Adrenal gland (tissue), 5 donors: ENCODE measurements at regions not wholly inside any gene's neighbourhood (a gene's known extent, or its start where the extent isn't known, plus 50 kb on each side); places are given as distances from the start of the nearest gene placed in this dataset.

Experiments
- POLR2A ChIP-seq, 2 donors: fragments of 450-650 bp; IDR thresholded peaks; one replicate each; pipeline ENCODE4 v1.6.1; 2017; ENCODE audit warnings: antibody characterized with exemption in 2 of 2, mild to moderate bottlenecking in 2 of 2, moderate library complexity in 1 of 2
- TF ChIP-seq, protein P1 (sequence below), 6 experiments: fragments of 450-650 bp in 4 of 6; fragments of 200-600 bp in 2 of 6; sonication (generic) in 1 of 6; IDR thresholded peaks; 1 replicate in 5 of 6; 2 replicates in 1 of 6; pipeline versions ENCODE4 v1.5.1 to v1.8.0; 2016 to 2021; ENCODE audit warnings: antibody characterized with exemption in 6 of 6, mild to moderate bottlenecking in 2 of 6, moderate library complexity in 1 of 6
- donor health status: DM: no; HTN: no; CAD: no.

DNA sequence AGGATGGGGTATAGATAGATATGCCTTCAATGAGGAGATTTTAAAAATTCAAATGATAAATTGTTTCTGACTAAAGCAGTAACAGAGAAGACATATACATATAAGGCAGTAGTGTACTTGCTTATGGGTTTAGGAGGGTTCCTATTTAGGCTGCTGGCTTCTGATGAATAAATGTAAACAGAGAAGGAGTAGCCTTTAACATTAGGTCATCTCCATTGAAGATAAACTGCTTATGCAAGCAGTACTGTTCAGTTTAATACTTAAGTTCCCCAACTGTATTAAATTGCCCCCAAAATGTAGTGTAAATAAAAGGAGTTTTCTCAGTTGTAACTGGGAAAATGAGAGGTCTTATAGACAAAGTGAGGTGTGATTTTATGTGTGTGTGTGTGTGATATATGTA lies 217.7 kb upstream of the TMEFF2 start:
- TF ChIP-seq, protein P1, sequence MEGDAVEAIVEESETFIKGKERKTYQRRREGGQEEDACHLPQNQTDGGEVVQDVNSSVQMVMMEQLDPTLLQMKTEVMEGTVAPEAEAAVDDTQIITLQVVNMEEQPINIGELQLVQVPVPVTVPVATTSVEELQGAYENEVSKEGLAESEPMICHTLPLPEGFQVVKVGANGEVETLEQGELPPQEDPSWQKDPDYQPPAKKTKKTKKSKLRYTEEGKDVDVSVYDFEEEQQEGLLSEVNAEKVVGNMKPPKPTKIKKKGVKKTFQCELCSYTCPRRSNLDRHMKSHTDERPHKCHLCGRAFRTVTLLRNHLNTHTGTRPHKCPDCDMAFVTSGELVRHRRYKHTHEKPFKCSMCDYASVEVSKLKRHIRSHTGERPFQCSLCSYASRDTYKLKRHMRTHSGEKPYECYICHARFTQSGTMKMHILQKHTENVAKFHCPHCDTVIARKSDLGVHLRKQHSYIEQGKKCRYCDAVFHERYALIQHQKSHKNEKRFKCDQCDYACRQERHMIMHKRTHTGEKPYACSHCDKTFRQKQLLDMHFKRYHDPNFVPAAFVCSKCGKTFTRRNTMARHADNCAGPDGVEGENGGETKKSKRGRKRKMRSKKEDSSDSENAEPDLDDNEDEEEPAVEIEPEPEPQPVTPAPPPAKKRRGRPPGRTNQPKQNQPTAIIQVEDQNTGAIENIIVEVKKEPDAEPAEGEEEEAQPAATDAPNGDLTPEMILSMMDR (IDR thresholded peaks at IDR 0.05), result no peak
- no peak for TF ChIP-seq POLR2A (IDR thresholded peaks at IDR 0.05)
